ENCODE measurements at regions not wholly inside any gene's neighbourhood (a gene's known extent, or its start where the extent isn't known, plus 50 kb on each side); places are given as distances from the start of the nearest gene placed in this dataset.
"Not testable (repeated sequence)": the region's sequence is repeated elsewhere in the genome, so short reads cannot be mapped to it uniquely, and the experiment has no call there.

GRCh38 chr16:5214466-5214865, 116.9 kb upstream of the EEF2KMT start:
- BruUV-seq (replicated peaks): no TSS peak
- dilution Hi-C loops (cut with MboI; ENCODE audit: extremely low pct_ligation_motif_present, low sequenced_read_pairs) (no loop called here), intact Hi-C loops (cut with micrococcal nuclease) (no loop called here)
- no peaks in the 10 kb centered on the region for H4K20me1 ChIP-seq (replicated peaks; ENCODE audit: control insufficient read depth, extremely low read depth, insufficient read depth, low read length)
- H3K4me1 ChIP-seq (ENCODE audit: control insufficient read depth, extremely low read depth, insufficient read depth, low read length): no peaks in the 10 kb centered on the region
- H3K27ac ChIP-seq (ENCODE audit: insufficient read depth, low read depth, low read length): no peak overlapping the region
- no peak overlapping the region for H3K4me3 ChIP-seq (replicated peaks in 1 of 3; ENCODE audit: insufficient read depth in 1 of 3, low read depth in 1 of 3, low read length in 3 of 3)
- FAIRE-seq (no peak), DNase-seq (ENCODE audit: low read depth, low spot score) (no peak)
- no peaks in the 10 kb centered on the region for H3K27me3 ChIP-seq (ENCODE audit: control insufficient read depth in 2 of 2, insufficient read depth in 2 of 2, low read length in 2 of 2)
- no peak overlapping the region for H3K4me2 ChIP-seq (ENCODE audit: insufficient read depth, low read length)
- ChIA-PET POLR2A (no interaction called here), CTCF (no interaction called here)
- no peaks in the 10 kb centered on the region for H3K36me3 ChIP-seq (ENCODE audit: control insufficient read depth in 2 of 2, extremely low read depth in 1 of 2, insufficient read depth in 2 of 2, low read length in 2 of 2)
- H2AFZ ChIP-seq (ENCODE audit: low read depth, low read length): no peak overlapping the region
- no peaks in the 10 kb centered on the region for H3K9me1 ChIP-seq (replicated peaks; ENCODE audit: control insufficient read depth, extremely low read depth, insufficient read depth, low read length)
- H3K9me3 ChIP-seq (replicated peaks; ENCODE audit: control insufficient read depth, insufficient read depth, low read length): peaks cover 4% of the 10 kb centered on the region
- H3K79me2 ChIP-seq (ENCODE audit: control insufficient read depth, insufficient read depth, low read length): no peaks in the 10 kb centered on the region
- TF ChIP-seq CTCF (IDR thresholded peaks at IDR 0.05; ENCODE audit: extremely low read depth in 1 of 2, insufficient read depth in 1 of 2, low read depth in 1 of 2, low read length in 2 of 2) (no peak), FOS (IDR thresholded peaks at IDR 0.05; ENCODE audit: borderline replicate concordance, insufficient read depth, low read length) (no peak), EZH2 (IDR thresholded peaks at IDR 0.05; ENCODE audit: borderline replicate concordance, low read depth, low read length, severe bottlenecking) (no peak), POLR2AphosphoS5 (IDR thresholded peaks at IDR 0.05; ENCODE audit: insufficient read depth, low read depth, low read length) (no peak), JUN (IDR thresholded peaks at IDR 0.05; ENCODE audit: borderline replicate concordance, insufficient read depth, insufficient read length, low read depth) (no peak), MAX (IDR thresholded peaks at IDR 0.05; ENCODE audit: insufficient read depth, insufficient read length) (no peak), MYC (IDR thresholded peaks at IDR 0.05; ENCODE audit: low read depth, low read length) (no peak), GATA2 (IDR thresholded peaks at IDR 0.05; ENCODE audit: insufficient read depth, insufficient read length, low read depth, low read length) (no peak), POLR2A (IDR thresholded peaks at IDR 0.05; ENCODE audit: low read depth, low read length) (no peak)
- no peak overlapping the region for H3K9ac ChIP-seq (replicated peaks; ENCODE audit: extremely low read depth, insufficient read depth, low read length)

- H3K27me3 ChIP-seq (ENCODE audit: control insufficient read depth in 2 of 2, insufficient read depth in 2 of 2, low read length in 2 of 2); H3K4me3 ChIP-seq (replicated peaks in 1 of 3; ENCODE audit: insufficient read depth in 1 of 3, low read depth in 1 of 3, low read length in 3 of 3); H3K36me3 ChIP-seq (ENCODE audit: control insufficient read depth in 2 of 2, extremely low read depth in 1 of 2, insufficient read depth in 2 of 2, low read length in 2 of 2); CTCF ChIA-PET; H2AFZ ChIP-seq (ENCODE audit: low read depth, low read length); dilution Hi-C loops (cut with MboI; ENCODE audit: extremely low pct_ligation_motif_present, low sequenced_read_pairs); H3K79me2 ChIP-seq (ENCODE audit: control insufficient read depth, insufficient read depth, low read length); H3K4me2 ChIP-seq (ENCODE audit: insufficient read depth, low read length); H3K9me3 ChIP-seq (replicated peaks; ENCODE audit: control insufficient read depth, insufficient read depth, low read length); BruUV-seq (replicated peaks); intact Hi-C loops (cut with micrococcal nuclease); H3K4me1 ChIP-seq (ENCODE audit: control insufficient read depth, extremely low read depth, insufficient read depth, low read length); POLR2A ChIA-PET; H3K9me1 ChIP-seq (replicated peaks; ENCODE audit: control insufficient read depth, extremely low read depth, insufficient read depth, low read length); DNase-seq (ENCODE audit: low read depth, low spot score); H4K20me1 ChIP-seq (replicated peaks; ENCODE audit: control insufficient read depth, extremely low read depth, insufficient read depth, low read length); H3K9ac ChIP-seq (replicated peaks; ENCODE audit: extremely low read depth, insufficient read depth, low read length); FAIRE-seq; H3K27ac ChIP-seq (ENCODE audit: insufficient read depth, low read depth, low read length): not testable (repeated sequence)
These were observed 114.9 kb upstream of the EEF2KMT start for GRCh38 chr16:5212501-5212900.

- H3K4me2 ChIP-seq (ENCODE audit: insufficient read depth, low read length); dilution Hi-C loops (cut with MboI; ENCODE audit: extremely low pct_ligation_motif_present, low sequenced_read_pairs); POLR2A ChIA-PET; H2AFZ ChIP-seq (ENCODE audit: low read depth, low read length); H3K4me3 ChIP-seq (replicated peaks in 1 of 3; ENCODE audit: insufficient read depth in 1 of 3, low read depth in 1 of 3, low read length in 3 of 3); H3K36me3 ChIP-seq (ENCODE audit: control insufficient read depth in 2 of 2, extremely low read depth in 1 of 2, insufficient read depth in 2 of 2, low read length in 2 of 2); H3K27me3 ChIP-seq (ENCODE audit: control insufficient read depth in 2 of 2, insufficient read depth in 2 of 2, low read length in 2 of 2); H3K4me1 ChIP-seq (ENCODE audit: control insufficient read depth, extremely low read depth, insufficient read depth, low read length); DNase-seq (ENCODE audit: low read depth, low spot score); H3K27ac ChIP-seq (ENCODE audit: insufficient read depth, low read depth, low read length); H3K9me3 ChIP-seq (replicated peaks; ENCODE audit: control insufficient read depth, insufficient read depth, low read length); H3K9ac ChIP-seq (replicated peaks; ENCODE audit: extremely low read depth, insufficient read depth, low read length); H3K79me2 ChIP-seq (ENCODE audit: control insufficient read depth, insufficient read depth, low read length); BruUV-seq (replicated peaks); FAIRE-seq; intact Hi-C loops (cut with micrococcal nuclease); H3K9me1 ChIP-seq (replicated peaks; ENCODE audit: control insufficient read depth, extremely low read depth, insufficient read depth, low read length); H4K20me1 ChIP-seq (replicated peaks; ENCODE audit: control insufficient read depth, extremely low read depth, insufficient read depth, low read length); CTCF ChIA-PET: not testable (repeated sequence)
These were observed 110.4 kb upstream of the EEF2KMT start for GRCh38 chr16:5207862-5208498.
